ENCODE measurements at regions not wholly inside any gene's neighbourhood (a gene's known extent, or its start where the extent isn't known, plus 50 kb on each side); places are given as distances from the start of the nearest gene placed in this dataset.

DNA sequence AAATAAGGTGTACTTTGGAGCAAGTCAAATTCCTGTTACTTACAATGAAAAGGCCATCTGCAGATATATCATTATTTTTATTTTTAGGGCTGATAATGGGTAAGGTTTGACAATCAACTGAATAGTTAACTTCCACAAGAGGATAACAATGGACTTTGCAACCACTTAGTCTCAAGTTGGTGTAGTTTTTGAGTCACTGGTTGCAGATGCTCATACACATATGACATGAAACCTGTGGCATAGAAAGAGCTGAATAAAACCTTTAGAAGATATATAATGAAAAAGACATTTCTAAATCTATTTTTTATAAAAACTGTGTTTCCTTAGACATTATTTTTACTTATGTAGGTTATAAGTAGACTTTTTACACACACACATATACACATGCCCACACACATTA, 2110.9 kb downstream of the PCDH7 start:
- Histone ChIP-seq H3K27ac (ENCODE audit: low read length) (no peak overlapping the region), H3K27me3 (ENCODE audit: control insufficient read depth, insufficient read depth, low read length) (no peaks in the 10 kb centered on the region), H3K4me1 (ENCODE audit: control insufficient read depth, insufficient read depth, low read length) (no peaks in the 10 kb centered on the region), H3K4me3 (ENCODE audit: low read depth in 2 of 2, low read length in 2 of 2) (no peak overlapping the region), H3K9me3 (ENCODE audit: control insufficient read depth, insufficient read depth, low read depth, low read length) (no peaks in the 10 kb centered on the region; the same call in 1 of the 2 replicates), H3K36me3 (ENCODE audit: control insufficient read depth, insufficient read depth, low read length) (no peaks in the 10 kb centered on the region)
- no TSS peak for BruUV-seq (replicated peaks)
- DNase-seq (ENCODE audit: low read depth, low spot score) = no peak
- intact Hi-C loops (cut with micrococcal nuclease; ENCODE audit: unreplicated experiment) = no loop called here
- TF ChIP-seq SIN3A (IDR thresholded peaks at IDR 0.05; ENCODE audit: borderline replicate concordance, insufficient read depth, low read depth, low read length) (no peak), POLR2AphosphoS5 (IDR thresholded peaks at IDR 0.05; ENCODE audit: low read depth, low read length) (no peak), TCF7L2 (IDR thresholded peaks at IDR 0.05; ENCODE audit: low read depth, low read length) (no peak)
- TF ChIP-seq, protein P1, sequence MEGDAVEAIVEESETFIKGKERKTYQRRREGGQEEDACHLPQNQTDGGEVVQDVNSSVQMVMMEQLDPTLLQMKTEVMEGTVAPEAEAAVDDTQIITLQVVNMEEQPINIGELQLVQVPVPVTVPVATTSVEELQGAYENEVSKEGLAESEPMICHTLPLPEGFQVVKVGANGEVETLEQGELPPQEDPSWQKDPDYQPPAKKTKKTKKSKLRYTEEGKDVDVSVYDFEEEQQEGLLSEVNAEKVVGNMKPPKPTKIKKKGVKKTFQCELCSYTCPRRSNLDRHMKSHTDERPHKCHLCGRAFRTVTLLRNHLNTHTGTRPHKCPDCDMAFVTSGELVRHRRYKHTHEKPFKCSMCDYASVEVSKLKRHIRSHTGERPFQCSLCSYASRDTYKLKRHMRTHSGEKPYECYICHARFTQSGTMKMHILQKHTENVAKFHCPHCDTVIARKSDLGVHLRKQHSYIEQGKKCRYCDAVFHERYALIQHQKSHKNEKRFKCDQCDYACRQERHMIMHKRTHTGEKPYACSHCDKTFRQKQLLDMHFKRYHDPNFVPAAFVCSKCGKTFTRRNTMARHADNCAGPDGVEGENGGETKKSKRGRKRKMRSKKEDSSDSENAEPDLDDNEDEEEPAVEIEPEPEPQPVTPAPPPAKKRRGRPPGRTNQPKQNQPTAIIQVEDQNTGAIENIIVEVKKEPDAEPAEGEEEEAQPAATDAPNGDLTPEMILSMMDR (IDR thresholded peaks at IDR 0.05) = no peak
- TF ChIP-seq, protein P2, sequence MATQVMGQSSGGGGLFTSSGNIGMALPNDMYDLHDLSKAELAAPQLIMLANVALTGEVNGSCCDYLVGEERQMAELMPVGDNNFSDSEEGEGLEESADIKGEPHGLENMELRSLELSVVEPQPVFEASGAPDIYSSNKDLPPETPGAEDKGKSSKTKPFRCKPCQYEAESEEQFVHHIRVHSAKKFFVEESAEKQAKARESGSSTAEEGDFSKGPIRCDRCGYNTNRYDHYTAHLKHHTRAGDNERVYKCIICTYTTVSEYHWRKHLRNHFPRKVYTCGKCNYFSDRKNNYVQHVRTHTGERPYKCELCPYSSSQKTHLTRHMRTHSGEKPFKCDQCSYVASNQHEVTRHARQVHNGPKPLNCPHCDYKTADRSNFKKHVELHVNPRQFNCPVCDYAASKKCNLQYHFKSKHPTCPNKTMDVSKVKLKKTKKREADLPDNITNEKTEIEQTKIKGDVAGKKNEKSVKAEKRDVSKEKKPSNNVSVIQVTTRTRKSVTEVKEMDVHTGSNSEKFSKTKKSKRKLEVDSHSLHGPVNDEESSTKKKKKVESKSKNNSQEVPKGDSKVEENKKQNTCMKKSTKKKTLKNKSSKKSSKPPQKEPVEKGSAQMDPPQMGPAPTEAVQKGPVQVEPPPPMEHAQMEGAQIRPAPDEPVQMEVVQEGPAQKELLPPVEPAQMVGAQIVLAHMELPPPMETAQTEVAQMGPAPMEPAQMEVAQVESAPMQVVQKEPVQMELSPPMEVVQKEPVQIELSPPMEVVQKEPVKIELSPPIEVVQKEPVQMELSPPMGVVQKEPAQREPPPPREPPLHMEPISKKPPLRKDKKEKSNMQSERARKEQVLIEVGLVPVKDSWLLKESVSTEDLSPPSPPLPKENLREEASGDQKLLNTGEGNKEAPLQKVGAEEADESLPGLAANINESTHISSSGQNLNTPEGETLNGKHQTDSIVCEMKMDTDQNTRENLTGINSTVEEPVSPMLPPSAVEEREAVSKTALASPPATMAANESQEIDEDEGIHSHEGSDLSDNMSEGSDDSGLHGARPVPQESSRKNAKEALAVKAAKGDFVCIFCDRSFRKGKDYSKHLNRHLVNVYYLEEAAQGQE (IDR thresholded peaks at IDR 0.05; ENCODE audit: insufficient read depth in 1 of 2, low read depth in 2 of 2, low read length in 1 of 2) = no peak
- no peak for ATAC-seq
- in situ Hi-C loops (cut with HindIII; ENCODE audit: low pct_unique_long_range_greater_than_20kb, low sequenced_read_pairs) = no loop called here
- ChIA-PET POLR2A (no interaction called here), CTCF (no interaction called here)

DNA sequence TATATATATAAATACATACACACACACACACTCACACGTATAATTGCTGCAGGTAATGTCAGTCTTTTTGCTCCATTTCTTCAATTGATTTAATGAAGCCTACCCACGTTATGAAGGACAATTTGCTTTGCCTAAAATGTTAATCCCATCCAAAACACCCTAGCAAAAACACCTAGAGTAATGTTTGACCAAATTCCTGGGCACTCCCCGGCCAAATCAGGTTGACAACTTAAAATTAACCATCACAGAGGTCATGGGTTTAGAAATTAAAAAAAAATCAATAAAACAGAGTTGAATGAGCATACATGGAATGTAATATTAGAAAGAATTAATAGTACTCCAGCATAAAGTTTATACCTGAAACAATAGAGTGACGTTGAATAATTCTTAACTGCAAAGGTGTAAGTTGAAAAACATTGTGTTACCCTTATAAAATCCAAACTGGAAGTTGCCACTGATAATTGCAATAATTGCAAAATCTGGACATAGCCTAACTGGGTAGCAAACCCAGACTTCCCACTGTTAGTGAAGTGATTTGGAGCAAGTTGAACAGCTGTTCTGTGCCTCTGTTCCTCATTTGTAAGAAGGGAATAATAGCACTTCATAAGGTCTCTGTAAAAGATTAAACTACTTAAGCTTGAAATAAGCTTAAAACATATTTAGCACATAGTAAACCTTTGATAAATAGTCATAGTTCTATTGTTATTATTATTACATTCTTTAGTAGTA, 2120.5 kb downstream of the PCDH7 start:
- in situ Hi-C loops (cut with HindIII; ENCODE audit: low pct_unique_long_range_greater_than_20kb, low sequenced_read_pairs) = no loop called here
- CTCF ChIA-PET = no interaction called here

More for the DNA sequence above, 2120.5 kb downstream of the PCDH7 start:
- Histone ChIP-seq H3K36me3 (ENCODE audit: control insufficient read depth, insufficient read depth, low read length) (no peaks in the 10 kb centered on the region), H3K4me3 (ENCODE audit: low read depth in 2 of 2, low read length in 2 of 2) (no peak overlapping the region), H3K27ac (ENCODE audit: low read length) (no peak overlapping the region), H3K9me3 (ENCODE audit: control insufficient read depth, insufficient read depth, low read depth, low read length) (no peaks in the 10 kb centered on the region), H3K4me1 (ENCODE audit: control insufficient read depth, insufficient read depth, low read length) (no peaks in the 10 kb centered on the region), H3K27me3 (ENCODE audit: control insufficient read depth, insufficient read depth, low read length) (no peaks in the 10 kb centered on the region)
- POLR2A ChIA-PET = no interaction called here
- DNase-seq (ENCODE audit: low read depth, low spot score) (no peak), ATAC-seq (no peak)
- no TSS peak for BruUV-seq (replicated peaks)
- intact Hi-C loops (cut with micrococcal nuclease; ENCODE audit: unreplicated experiment) = no loop called here
- TF ChIP-seq POLR2AphosphoS5 (IDR thresholded peaks at IDR 0.05; ENCODE audit: low read depth, low read length) = no peak
- no peak for TF ChIP-seq TCF7L2 (IDR thresholded peaks at IDR 0.05; ENCODE audit: low read depth, low read length)
- TF ChIP-seq, protein P1 (IDR thresholded peaks at IDR 0.05) = no peak

Data from Panc1 (cell line).